Motor neuron (in vitro differentiated cells): ENCODE measurements at regions not wholly inside any gene's neighbourhood (a gene's known extent, or its start where the extent isn't known, plus 50 kb on each side); places are given as distances from the start of the nearest gene placed in this dataset.

ENCODE experiments used
- ATAC-seq, 8 experiments: fragments of 200-7000 bp; cut with Tn5 transposase; replicated peaks in 6 of 8; 2 replicates each; pipeline ENCODE4 v1.8.0; 2021; ENCODE audit warnings: mild to moderate bottlenecking in 8 of 8, moderate library complexity in 8 of 8
- H3K27ac ChIP-seq, 2 donors: fragments of 250-450 bp; sonication (Bioruptor Pico); 2 replicates each; pipeline ENCODE4 v1.9.0; 2021; ENCODE audit warnings: antibody characterized with exemption in 2 of 2, mild to moderate bottlenecking in 2 of 2, moderate library complexity in 1 of 2
- H3K4me1 ChIP-seq, 2 donors: fragments of 250-450 bp; sonication (Bioruptor Pico); replicated peaks in 1 of 2; 2 replicates each; pipeline ENCODE4 v1.6.1; 2021; ENCODE audit warnings: antibody characterized with exemption in 2 of 2, mild to moderate bottlenecking in 2 of 2, moderate library complexity in 1 of 2
- H3K4me3 ChIP-seq, 5 donors: fragments of 250-450 bp; sonication (Bioruptor Pico); 2 replicates each; pipeline ENCODE4 v1.9.0; 2021; ENCODE audit warnings: antibody characterized with exemption in 5 of 5, mild to moderate bottlenecking in 5 of 5, moderate library complexity in 4 of 5
- WGBS, 10 experiments: fragments of 450-650 bp; shearing (Covaris generic); methylation state at CpG; one replicate each; pipeline ENCODE4 v1.0.0; 2022; 5-methylcytosine and 5-hydroxymethylcytosine counted together
- in situ Hi-C, 9 experiments: fragments of 400-800 bp; cut with MboI; loops; one replicate each; pipeline ENCODE4 v1.15.0; 2021; ENCODE audit warnings: low sequenced_read_pairs in 9 of 9, low pct_unique_long_range_greater_than_20kb in 2 of 9; ENCODE audit not compliant: unreplicated experiment in 9 of 9

DNA sequence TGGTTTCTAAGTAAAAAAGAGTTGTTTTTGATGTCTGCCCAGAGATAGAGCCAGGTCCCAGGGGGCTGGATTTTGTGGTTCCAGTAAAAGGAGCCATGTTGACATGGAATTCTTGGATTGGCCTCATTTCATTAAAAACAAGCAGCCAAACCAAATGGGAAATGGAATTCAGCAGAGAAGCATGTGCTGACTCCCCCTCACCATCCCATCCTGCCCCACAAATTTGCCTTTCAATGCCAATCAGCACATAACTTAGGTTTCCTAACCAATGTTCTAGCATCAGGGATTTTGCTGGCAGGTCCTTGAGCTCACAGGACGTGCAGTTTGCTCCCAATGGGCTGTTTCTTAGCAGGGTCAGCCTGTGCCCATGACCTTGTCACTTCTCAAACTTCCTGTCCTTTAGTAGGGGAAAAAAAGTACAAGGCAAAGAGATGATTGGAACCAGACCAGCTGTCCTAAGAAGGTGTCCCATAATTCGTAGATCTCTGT, 101.5 kb upstream of the GADD45A start:
- H3K4me1 ChIP-seq = no peaks in the 10 kb centered on the region
- no peak overlapping the region for H3K27ac ChIP-seq
- H3K4me3 ChIP-seq = no peak overlapping the region
- in situ Hi-C loops = no loop called here
- 60 to 100% (median 61%) methylated on average over 1 to 2 of the region's 2 CpGs; no CpG with 5 or more reads in 4 of the 10 experiments for WGBS, 10 experiments
- no peak for ATAC-seq

DNA sequence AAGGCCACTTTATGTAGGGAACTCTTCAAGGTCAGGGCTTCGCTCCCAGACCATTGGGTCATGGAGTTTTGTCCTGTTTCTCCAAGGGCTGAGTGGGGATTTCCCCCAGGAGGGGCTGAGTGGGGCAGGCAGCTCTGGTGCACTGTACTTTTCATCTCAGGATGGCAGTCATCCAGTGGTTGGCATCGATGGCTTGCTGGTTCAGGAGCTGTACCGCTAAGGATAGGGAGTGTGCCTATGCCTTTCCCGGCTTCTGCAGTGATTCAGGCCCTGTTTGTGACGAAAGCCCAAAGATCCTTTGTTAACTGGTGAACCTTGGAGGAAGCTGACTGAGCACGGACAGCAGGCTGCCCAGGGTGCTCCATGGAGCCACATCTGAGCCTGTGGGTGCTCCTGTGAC, 100.1 kb upstream of the GADD45A start:
- no peak for ATAC-seq
- in situ Hi-C loops = no loop called here
- Histone ChIP-seq H3K4me3 (no peak overlapping the region), H3K27ac (no peak overlapping the region), H3K4me1 (no peaks in the 10 kb centered on the region)
- WGBS, 10 experiments = 86 to 100% (median 91%) methylated on average over 2 to 6 of the region's 6 CpGs; no CpG with 5 or more reads in 5 of the 10 experiments

DNA sequence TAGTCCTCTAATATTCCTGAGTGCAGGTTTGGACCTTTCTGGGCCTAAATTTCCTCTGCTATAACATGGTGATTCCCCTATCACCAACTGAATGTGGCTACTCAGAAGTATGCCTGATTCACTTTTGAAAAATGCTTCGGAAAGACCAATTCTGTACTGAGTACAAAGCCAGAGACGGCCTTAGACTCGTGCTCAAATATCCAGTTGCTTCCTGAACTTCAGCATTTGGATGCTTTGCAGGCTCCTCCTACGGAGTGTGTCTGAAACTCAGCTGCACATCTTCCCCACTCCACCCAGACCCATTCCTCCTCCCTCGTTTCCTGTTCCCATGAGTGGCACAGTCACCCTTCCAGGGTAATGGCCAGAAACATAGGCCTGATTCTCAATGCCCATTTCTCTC, 98.4 kb upstream of the GADD45A start:
- 4 to 91% (median 83%) methylated on average over 1 to 5 of the region's 5 CpGs; no CpG with 5 or more reads in 3 of the 10 experiments for WGBS, 10 experiments
- Histone ChIP-seq H3K27ac (no peak overlapping the region), H3K4me3 (no peak overlapping the region), H3K4me1 (no peaks in the 10 kb centered on the region)
- ATAC-seq = peak in 2 of 8 experiments; percentile 47 to 57
- in situ Hi-C loops = no loop called here

DNA sequence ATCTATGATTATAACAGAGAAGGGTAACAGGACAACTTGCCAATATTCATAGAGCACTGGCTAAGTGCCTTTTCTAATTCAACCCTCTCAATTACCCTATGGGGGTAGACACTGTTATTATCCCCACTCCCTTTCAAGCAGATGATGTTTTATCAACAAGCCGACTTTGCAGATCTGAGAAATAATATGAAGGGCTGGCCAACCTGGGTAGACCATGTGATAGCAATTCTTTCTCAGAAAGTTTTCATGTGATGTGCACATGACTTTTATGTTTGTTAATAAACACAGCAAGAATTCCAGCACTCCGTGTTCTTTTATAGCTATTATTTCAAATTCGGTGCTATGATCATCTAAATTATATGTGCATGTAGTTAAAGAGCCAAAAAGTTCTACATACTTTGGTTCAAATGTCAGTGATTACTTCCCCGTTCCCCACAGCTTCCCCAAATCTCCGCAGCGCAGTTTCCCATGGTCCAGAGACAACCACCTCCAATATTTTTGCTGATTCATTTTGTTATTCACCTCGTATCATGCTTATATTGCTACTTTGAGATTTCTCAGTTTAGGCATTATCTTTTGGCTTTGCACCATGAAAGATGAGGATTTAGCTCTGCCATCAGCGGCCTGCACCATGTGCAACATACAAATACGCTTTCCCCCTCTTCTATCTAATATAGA, 96.7 kb upstream of the GADD45A start:
- in situ Hi-C loops = no loop called here
- WGBS, 10 experiments = 0 to 97% (median 85%) methylated on average over 3 to 9 of the region's 9 CpGs
- H3K4me1 ChIP-seq = no peaks in the 10 kb centered on the region
- ATAC-seq = peak in 3 of 8 experiments; percentile 21 to 76 (median 73)
- no peak overlapping the region for H3K27ac ChIP-seq
- H3K4me3 ChIP-seq = no peak overlapping the region

DNA sequence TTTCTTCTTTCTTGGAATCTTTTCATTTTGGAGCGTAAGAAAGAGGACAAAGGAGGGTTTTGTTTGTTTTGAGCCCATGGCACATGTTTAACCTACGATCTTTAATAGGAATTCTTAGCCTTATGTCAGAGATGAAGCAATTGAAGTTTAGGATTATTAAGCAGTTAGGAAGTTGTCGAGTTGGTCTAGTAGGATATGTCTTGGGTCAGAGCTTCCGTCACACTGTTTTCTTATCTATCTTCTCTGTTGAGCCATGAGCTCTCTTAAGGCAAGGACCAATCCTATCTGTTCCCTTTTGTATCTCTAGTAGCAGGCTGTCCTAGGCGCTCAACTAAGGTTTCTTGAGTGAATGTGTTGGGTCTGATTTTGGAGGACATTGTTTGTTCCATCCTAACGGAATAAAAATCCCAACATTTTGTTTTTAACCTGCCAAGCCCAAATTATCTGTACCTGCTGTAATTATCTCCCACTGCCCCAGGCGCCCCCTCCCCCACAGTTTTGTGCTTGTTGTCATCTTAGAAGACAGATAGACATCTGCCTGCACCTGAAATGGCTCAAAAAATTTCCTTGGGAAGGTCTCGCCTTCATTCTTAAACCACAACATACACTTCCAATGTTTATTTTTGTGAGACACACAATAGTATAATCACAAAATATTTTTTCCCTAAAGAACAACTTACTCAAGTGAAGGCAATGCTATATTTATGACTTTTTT, 95.3 kb upstream of the GADD45A start:
- Histone ChIP-seq H3K27ac (no peak overlapping the region), H3K4me1 (no peaks in the 10 kb centered on the region), H3K4me3 (no peak overlapping the region)
- ATAC-seq = no peak
- in situ Hi-C loops = no loop called here
- 46 to 100% (median 86%) methylated on average over 1 to 8 of the region's 8 CpGs for WGBS, 10 experiments

DNA sequence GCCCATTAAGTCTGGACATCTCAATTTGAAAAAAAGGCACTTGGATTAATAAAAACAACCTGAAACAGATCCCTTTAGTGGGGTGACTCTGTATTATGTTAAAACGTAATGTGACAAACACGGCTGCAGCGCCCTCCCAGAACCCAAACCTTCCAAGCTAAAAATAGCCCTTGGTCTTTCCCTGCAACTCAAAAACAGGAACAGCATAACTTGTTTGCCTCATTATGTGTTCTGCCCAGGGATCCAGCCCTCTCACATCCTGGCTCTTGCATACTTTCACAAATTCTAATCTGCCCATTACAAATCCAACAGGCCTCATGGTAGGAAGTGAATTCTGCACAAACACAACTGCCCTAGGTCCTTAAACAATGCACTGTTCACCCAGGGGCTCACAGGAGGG, 94.7 kb upstream of the GADD45A start:
- H3K4me1 ChIP-seq = no peaks in the 10 kb centered on the region
- 11 to 64% (median 57%) methylated on average over 1 to 3 of the region's 3 CpGs; no CpG with 5 or more reads in 2 of the 10 experiments for WGBS, 10 experiments
- no peak overlapping the region for H3K27ac ChIP-seq
- in situ Hi-C loops = no loop called here
- no peak overlapping the region for H3K4me3 ChIP-seq
- peak in 3 of 8 experiments; percentile 30 to 72 (median 54) for ATAC-seq

DNA sequence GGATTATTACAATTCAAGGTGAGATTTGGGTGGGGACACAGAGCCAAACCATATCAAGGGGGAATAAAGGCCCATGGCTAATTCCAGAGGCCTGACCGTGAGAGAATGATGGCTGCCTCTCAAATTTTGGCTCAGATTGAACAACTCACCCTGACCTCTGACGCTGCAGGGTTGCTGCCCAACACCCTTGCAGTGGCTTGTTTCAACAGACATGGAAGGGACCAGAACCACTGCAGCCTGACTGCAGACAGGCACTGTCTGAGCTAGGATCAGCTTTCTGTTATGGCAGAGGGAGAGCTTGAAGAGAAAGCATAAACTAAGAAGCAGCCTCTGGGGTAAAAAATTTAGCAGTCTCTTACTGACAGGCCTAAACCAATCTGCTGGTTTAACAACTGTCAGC, 90.2 kb upstream of the GADD45A start:
- WGBS, 10 experiments = 94 to 100% (median 100%) methylated on average over 1 to 2 of the region's 2 CpGs; no CpG with 5 or more reads in 7 of the 10 experiments
- ATAC-seq = no peak
- no peaks in the 10 kb centered on the region for H3K4me1 ChIP-seq
- no peak overlapping the region for H3K4me3 ChIP-seq
- no peak overlapping the region for H3K27ac ChIP-seq
- in situ Hi-C loops = no loop called here

DNA sequence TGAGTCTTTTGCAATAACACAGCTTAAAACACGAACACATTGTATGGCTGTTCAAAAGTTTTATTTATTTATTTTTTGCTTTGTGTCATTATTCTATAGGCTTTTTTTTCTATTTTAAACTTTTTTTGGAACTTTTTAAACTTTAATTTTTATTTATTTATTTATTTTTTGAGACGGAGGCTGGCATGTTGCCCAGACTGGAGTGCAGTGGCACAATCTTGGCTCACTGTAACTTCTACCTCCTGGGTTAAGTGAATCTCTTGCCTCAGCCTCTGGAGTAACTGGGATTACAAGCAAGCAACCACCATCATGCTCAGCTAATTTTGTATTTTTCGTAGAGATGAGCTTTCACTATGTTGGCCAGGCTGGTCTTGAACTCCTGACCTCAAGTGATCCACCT, 88.3 kb upstream of the GADD45A start:
- no peak overlapping the region for H3K27ac ChIP-seq
- no peak overlapping the region for H3K4me3 ChIP-seq
- H3K4me1 ChIP-seq = no peaks in the 10 kb centered on the region
- no peak for ATAC-seq
- 50 to 100% (median 90%) methylated on average over 1 to 3 of the region's 3 CpGs for WGBS, 10 experiments
- in situ Hi-C loops = no loop called here

DNA sequence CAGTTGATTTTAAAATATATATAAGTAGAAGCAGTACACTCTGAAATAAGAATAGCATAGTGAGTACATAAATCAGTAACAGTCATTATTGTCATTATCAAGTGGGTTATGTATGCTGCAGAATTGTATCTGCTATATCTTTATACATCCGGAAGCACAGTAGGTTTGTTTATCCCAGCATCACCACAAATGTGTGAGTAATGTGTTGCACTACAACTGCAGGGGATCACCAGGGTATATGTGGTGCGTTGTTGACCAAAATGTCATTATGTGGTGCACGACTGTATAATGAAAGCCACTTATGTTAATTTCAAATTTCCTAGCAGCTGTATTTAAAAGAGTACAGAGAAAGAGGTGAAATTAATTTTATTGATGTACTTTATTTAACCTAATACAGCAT, 87.7 kb upstream of the GADD45A start:
- ATAC-seq = no peak
- H3K27ac ChIP-seq = no peak overlapping the region
- H3K4me3 ChIP-seq = no peak overlapping the region
- WGBS, 10 experiments = 24 to 92% (median 82%) methylated on average over 2 to 3 of the region's 3 CpGs; no CpG with 5 or more reads in 1 of the 10 experiments
- H3K4me1 ChIP-seq = no peaks in the 10 kb centered on the region
- in situ Hi-C loops = no loop called here

GRCh38 chr1:67599085-67599484, 85.9 kb upstream of the GADD45A start:
- Histone ChIP-seq H3K27ac (no peak overlapping the region), H3K4me1 (no peaks in the 10 kb centered on the region), H3K4me3 (no peak overlapping the region)
- in situ Hi-C loops = no loop called here
- ATAC-seq = peak in 3 of 8 experiments; percentile 23 to 58 (median 23)
- WGBS, 10 experiments = 40 to 80% (median 60%) methylated on average over 1 of the region's 1 CpG; no CpG with 5 or more reads in 4 of the 10 experiments

GRCh38 chr1:67601539-67601938, 83.5 kb upstream of the GADD45A start:
- 50 to 100% (median 89%) methylated on average over 1 to 2 of the region's 3 CpGs; no CpG with 5 or more reads in 4 of the 10 experiments for WGBS, 10 experiments
- Histone ChIP-seq H3K27ac (no peak overlapping the region), H3K4me1 (no peaks in the 10 kb centered on the region), H3K4me3 (no peak overlapping the region)
- in situ Hi-C loops = no loop called here
- ATAC-seq = no peak

DNA sequence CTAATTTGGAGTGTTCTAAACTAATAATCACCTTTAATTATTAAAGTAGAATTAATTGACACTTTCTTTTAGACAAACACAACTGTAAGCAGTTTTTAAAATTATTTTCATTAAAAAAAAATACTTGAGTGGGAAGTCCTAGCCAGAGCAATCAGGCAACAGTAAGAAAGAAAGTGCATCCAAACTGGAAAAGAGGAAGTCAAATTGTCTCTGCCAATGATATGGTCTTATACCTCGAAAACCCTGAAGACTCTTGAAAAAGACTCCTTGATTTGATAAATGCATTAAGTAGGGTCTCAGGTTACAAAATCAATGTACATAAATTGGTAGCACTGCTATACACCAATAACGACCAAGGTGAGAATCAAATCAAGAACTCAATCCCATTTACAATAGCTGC, 83.0 kb upstream of the GADD45A start:
- no peak overlapping the region for H3K27ac ChIP-seq
- WGBS, 10 experiments = 36 to 100% (median 87%) methylated on average over 1 to 2 of the region's 2 CpGs
- no peak overlapping the region for H3K4me3 ChIP-seq
- no peaks in the 10 kb centered on the region for H3K4me1 ChIP-seq
- ATAC-seq = no peak
- in situ Hi-C loops = no loop called here

DNA sequence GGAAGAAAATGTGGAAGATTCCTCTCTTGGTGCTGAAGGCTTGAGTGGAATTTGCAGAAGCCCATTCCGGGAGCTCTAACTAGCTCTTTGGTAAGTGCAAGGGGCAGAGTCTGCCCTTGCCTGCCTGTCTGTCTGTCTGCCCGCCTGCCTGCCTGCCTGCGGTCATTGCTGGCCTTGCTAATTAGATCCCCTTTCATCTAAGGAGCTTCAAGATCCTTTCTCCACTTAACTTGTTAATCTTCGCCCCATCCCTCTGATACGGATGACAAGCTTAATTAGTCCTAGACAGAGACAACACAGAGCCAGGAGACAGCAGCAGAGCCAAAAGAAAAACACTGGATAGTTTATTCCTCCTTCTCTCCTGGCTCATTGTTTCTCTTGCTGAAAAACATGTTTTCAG, 80.2 kb upstream of the GADD45A start:
- no peak overlapping the region for H3K27ac ChIP-seq
- 35 to 100% (median 53%) methylated on average over 2 to 5 of the region's 5 CpGs; no CpG with 5 or more reads in 2 of the 10 experiments for WGBS, 10 experiments
- ATAC-seq = no peak
- H3K4me3 ChIP-seq = no peak overlapping the region
- no peaks in the 10 kb centered on the region for H3K4me1 ChIP-seq
- in situ Hi-C loops = no loop called here
